Cardiac fibroblast (primary cell): ENCODE measurements at regions not wholly inside any gene's neighbourhood (a gene's known extent, or its start where the extent isn't known, plus 50 kb on each side); places are given as distances from the start of the nearest gene placed in this dataset.

Experiments
- DNase-seq, 2 donors: peaks; one replicate each; pipeline versions ENCODE4 v3.0.0 to v3.0.0-alpha.2; 2010; ENCODE audit warnings: low read depth in 2 of 2
- H3K4me3 ChIP-seq, 2 donors: replicated peaks in 1 of 2; 1 replicate in 1 of 2; 2 replicates in 1 of 2; pipeline ENCODE4 v1.5.1; 2011; ENCODE audit warnings: low read depth in 2 of 2, low read length in 2 of 2, mild to moderate bottlenecking in 2 of 2, moderate library complexity in 1 of 2
- TF ChIP-seq, protein P1 (sequence below): IDR thresholded peaks from one replicate; pipeline ENCODE4 v1.5.1; 2011; ENCODE audit warnings: low read depth, mild to moderate bottlenecking, low read length, inconsistent platforms

DNA sequence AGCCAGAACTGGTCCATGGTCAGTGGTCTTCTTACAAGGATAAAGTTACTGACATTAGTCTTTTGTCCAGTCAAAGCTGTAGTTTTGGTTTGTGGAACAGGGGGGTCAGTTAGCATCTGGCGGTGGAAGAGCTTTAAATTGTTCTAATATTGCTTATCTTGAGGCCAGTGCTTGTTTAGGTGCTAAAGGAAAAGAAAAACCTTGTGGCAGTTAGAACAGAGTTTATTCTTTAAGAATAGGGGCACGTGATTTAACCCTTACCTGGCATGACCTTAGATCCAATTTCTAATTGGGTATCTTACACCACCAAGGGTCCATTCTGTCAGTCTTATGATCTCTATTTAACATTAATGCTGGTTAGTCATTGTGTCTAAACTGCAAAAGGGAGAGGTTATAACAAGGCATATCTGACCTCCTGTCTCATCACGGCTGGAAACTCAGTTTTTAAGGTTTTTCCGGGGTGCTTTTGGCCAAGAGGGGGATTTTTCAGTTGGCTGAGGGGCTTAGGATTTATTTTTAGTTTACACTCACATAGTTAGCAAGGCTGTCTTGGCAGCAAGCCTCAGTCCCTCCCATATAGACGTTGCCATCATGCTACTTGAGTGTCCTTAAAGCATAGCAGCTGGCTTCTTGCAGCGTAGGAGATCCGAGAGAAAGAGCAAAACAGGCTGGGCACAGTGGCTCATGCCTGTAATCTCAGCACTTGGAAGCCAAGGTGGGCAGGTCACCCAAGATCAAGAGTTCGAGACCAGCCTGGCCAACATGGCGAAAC, 60.1 kb upstream of the FAM89A start:
- DNase-seq = peak in 1 of 2 donors; percentile 7
- TF ChIP-seq, protein P1, sequence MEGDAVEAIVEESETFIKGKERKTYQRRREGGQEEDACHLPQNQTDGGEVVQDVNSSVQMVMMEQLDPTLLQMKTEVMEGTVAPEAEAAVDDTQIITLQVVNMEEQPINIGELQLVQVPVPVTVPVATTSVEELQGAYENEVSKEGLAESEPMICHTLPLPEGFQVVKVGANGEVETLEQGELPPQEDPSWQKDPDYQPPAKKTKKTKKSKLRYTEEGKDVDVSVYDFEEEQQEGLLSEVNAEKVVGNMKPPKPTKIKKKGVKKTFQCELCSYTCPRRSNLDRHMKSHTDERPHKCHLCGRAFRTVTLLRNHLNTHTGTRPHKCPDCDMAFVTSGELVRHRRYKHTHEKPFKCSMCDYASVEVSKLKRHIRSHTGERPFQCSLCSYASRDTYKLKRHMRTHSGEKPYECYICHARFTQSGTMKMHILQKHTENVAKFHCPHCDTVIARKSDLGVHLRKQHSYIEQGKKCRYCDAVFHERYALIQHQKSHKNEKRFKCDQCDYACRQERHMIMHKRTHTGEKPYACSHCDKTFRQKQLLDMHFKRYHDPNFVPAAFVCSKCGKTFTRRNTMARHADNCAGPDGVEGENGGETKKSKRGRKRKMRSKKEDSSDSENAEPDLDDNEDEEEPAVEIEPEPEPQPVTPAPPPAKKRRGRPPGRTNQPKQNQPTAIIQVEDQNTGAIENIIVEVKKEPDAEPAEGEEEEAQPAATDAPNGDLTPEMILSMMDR = no peak
- H3K4me3 ChIP-seq = no peak overlapping the region

DNA sequence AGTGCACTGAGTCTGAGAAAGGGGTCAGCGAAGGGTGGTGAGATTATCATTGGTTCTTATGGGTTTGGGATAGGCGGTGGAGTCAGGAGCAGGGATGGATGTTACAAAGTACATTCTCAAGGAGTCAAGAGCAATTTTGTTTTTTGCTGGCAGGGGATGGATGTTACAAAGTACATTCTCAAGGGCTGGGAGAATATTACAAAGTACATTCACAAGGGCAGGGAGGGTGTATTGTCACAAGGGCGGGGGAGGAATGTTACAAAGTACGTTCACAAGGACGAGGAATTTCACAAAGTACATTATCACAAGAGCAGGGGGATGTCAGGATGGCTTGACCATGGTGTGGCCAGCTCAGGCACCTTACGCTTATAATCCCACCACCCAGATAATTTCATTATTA, 59.3 kb upstream of the FAM89A start:
- TF ChIP-seq, protein P1 = no peak
- H3K4me3 ChIP-seq = no peak overlapping the region
- DNase-seq = no peak

DNA sequence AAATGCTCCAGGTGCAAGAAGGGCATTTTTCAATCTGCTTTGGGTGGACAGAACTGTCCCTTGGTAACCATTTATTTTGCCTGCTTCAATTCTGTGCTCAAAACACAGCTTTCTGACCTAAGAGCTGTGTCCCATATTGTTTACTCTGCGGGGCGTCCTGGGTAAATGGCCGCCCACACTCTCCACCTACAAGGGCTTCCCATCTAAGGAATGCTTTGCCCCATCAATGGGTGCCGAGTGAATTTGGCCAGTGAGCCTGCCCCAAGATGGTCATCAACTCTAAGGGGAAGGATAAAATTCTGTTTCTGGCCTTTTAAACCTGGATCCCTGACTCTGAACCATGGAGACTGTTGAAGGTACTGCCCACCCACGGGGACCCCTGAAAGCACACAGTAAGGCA, 55.5 kb upstream of the FAM89A start:
- TF ChIP-seq, protein P1 = no peak
- DNase-seq = no peak
- no peak overlapping the region for H3K4me3 ChIP-seq

DNA sequence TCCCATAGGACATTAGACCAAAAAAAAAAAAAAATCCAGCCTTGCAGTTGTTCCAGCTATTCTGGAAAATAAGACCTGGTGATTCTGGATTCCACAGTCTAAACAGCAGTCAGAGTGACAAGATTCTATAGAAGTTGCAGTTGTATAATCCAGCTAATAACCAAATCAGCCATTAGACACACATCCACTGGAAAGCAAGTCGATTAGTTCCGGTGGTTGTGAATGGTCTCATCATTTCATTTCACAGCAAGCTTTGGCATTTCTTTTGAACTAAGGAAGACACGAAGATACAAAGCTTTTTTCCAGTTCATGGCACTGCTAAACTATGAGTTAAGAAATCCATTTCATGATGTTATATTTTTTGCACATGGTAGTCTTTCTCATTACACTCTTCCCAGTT, 54.4 kb upstream of the FAM89A start:
- H3K4me3 ChIP-seq = no peak overlapping the region
- TF ChIP-seq, protein P1 = no peak
- DNase-seq = no peak

DNA sequence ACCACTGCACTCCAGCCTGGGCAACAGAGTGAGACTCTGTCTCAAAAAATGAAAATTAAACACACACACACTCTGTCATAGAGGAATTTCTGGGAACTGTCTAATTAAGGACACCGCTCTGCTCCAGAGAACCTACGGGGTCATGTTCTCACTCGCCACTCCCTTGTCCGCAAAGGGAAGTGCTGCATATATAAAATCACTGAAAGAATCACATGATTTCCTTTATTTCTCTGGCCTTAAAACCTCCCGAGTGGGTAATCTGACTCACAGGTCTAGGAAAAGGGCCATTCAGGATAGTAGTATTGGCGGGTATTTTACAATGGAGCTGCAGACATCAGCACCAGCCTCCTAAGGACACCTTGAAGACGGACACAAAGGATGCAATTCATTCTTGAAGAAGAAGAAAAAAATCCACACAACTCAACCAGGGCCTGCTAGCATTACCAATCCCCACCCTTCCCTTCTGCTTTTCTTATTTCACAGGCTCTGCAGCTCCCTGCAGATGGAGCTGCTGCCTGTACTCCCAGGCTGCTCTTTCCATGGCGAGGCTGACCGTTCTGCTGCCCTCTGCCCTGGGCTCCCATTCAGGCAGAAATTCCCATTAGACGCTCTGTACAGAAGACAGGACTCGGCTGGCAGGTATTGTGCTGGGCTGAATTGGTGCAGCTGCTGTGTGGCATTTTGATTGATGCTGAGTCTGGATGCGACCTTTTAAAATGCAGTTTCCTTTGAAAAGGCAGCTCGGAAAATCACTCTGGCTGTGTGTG, 53.3 kb upstream of the FAM89A start:
- TF ChIP-seq, protein P1 = no peak
- peak in 1 of 2 donors; percentile 28 for DNase-seq
- H3K4me3 ChIP-seq = no peak overlapping the region

DNA sequence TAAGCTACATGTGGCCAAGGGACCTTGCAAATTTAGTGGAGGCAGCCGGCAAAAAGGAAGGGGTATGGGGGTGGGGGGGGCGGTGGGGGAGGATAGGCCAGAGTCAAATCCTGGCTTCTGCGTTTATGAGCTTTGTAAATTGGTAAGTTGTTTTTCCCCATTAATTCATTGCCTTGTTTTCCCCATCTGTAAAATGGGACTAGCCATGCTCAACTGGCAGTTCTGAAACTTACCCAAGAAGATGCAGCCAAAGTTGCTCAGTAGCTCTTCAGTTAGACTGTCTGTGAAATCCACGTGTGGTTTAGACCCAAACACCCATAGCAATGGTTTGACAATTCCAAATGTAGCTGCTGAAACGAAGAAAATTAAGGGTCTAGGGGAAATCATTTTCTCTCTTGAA, 52.3 kb upstream of the FAM89A start:
- TF ChIP-seq, protein P1 = no peak
- no peak overlapping the region for H3K4me3 ChIP-seq
- DNase-seq = no peak
